HG02885 (cell line): ENCODE measurements at regions not wholly inside any gene's neighbourhood (a gene's known extent, or its start where the extent isn't known, plus 50 kb on each side); places are given as distances from the start of the nearest gene placed in this dataset.
A peak's percentile ranks its signal among the peaks of the same experiment; 100 is the strongest.
"Not testable (repeated sequence)": the region's sequence is repeated elsewhere in the genome, so short reads cannot be mapped to it uniquely, and the experiment has no call there.

Experiments used
- ATAC-seq: cut with Tn5 transposase; IDR thresholded peaks from one replicate; pipeline ENCODE4 v1.9.1; 2021; ENCODE audit warnings: mild to moderate bottlenecking; ENCODE audit not compliant: unreplicated experiment, poor library complexity

GRCh38 chr3:102031834-102032233 is 182.5 kb downstream of the NFKBIZ start:
- no peak for ATAC-seq

- ATAC-seq: no peak
Measured at GRCh38 chr3:102032491-102033383, 183.4 kb downstream of the NFKBIZ start.

DNA sequence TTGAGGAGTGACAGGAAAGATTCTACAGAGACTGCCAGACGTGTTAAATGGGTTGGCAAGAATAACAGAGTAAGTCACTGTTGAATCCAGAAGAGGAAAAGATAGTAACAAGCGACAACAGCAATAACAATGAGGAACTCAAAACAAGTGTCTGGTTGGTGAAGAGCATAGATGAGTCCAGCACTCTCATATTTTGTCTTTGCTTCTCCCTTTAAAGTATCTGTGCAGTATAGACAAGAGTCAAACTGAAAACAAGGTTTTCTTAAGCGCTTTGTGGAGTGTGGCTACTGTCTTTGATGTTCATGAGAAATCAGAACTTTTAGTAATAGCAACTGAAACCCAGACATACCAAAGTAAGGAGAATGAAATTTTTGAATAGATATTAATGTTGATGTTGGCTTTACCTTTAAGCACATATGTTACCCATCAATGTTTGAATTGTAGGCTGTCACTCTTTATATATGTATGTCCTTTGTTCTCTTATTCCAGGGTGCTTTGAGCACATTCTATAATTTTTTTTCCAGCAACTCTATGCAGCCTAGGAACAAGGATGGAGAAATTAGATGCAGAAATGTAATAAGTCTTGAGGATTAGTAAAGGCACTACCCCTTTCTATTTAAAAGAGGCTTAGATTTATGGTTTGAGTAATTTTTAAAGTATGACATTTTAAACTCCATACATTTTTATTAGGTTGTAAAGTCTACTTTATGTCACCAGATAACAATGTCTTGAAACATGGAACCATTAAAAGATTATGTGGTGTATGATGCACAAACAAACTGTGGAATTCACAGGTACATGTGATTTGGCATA is 185.5 kb downstream of the NFKBIZ start:
- ATAC-seq: peak; percentile 75

DNA sequence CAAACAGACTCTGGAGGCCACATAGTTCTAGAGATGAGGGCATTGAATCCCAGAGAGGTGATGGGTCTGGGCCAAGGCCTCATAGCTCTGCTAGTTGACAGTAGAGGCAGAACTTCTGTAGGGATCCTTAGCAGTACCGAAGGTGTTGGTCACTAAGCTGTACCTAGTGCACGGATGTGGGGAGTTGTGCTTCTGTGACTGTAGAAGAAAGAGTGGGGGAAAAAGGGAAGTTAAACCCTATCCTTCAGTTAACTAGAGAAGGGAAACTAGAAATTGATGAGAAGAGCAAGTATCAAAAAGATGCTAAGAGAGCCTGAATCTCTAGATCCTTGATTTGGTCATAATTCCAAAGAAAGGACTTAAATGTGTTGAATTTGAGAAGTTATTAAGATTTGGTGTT is 186.7 kb downstream of the NFKBIZ start:
- no peak for ATAC-seq

- ATAC-seq: no peak
Measured at GRCh38 chr3:102036472-102036871, 187.2 kb downstream of the NFKBIZ start.

- no peak for ATAC-seq
Measured at GRCh38 chr3:102037209-102037608, 187.9 kb downstream of the NFKBIZ start.

DNA sequence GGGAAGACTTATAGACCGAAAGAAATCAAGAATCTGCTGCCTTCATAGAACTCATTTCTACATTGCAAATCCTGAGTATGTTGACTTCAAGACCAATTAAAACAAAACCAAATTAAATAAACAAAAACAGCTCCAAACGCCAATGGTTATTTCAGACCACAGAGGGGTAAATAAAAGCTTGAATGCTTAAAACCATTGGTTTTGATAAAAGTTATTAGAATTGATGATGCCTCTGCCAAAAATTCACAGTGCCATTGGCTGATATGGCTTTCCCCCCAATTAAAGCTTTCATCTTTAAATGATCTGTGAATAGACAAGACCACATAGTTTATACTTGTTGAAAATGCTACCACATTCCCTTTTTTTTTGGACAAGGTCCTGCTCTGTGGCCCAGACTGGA is 188.5 kb downstream of the NFKBIZ start:
- ATAC-seq: no peak

- ATAC-seq: peak; percentile 88
Measured at GRCh38 chr3:102038477-102039142, 189.3 kb downstream of the NFKBIZ start.

DNA sequence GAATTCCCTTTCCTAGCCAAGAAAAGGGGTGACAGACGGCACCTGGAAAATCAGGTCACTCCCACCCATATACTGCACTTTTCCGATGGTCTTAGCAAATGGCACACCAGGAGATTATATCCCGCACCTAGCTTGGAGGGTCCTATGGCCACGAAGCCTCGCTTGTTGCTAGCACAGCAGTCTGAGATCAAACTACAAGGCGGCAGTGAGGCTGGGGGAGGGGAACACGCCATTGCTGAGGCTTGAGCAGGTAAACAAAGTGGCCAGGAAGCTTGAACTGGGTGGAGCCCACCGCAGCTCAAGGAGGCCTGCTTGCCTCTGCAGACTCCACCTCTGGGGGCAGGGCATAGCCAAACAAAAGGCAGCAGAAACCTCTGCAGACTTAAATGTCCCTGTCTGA is 190.8 kb downstream of the NFKBIZ start:
- ATAC-seq: not testable (repeated sequence)

DNA sequence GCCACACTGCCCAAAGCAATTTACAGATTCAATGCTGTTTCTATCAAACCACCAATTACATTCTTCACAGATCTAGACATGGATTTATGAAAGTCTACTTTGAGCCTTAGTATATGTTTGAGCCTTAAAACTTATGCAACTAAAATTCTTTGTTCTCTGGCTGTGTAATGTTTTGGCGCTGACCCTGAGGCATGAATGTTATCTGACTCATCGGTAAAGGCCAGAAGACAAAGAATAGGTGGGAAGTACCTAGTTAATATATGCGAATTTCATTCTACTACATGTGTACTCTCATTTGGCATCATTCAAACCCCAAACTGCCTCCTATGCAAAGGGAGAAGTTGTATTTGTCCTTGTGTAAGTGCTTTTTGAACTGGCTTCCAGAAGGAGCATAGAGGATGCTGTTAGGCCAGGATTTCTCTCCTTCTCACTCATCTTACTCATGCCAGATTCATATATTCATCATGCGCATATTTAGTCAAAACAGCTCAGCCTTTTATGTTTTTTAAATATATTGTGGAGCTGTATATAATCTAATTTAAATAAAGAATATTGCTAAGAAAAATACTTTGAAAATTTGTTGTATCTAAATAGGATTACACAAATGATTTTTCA is 204.2 kb downstream of the NFKBIZ start:
- peak; percentile 37 for ATAC-seq

DNA sequence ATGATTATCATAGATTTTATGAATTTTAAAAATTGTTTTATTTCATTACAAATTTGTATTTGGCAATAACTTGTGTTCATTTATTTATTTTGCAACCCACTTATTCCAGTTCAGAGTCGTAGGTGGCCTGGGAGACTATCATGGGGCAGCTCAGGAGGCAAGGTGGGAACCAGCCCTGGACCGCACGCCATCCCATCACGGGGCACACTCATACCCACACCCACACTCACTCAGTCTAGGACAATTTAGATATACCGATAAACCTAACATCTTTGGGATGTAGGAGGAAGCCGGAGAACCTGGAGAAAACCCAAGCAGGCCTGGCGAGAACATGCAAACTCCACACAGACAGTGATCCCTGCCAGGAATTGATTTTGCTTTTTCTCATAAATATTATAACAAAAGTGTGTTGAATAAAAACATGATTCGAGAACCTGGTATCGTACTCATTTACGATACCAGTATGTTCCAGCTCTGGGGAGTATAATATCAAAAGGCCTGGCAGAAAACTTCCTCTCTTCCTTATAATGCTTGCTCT is 205.3 kb downstream of the NFKBIZ start:
- no peak for ATAC-seq

DNA sequence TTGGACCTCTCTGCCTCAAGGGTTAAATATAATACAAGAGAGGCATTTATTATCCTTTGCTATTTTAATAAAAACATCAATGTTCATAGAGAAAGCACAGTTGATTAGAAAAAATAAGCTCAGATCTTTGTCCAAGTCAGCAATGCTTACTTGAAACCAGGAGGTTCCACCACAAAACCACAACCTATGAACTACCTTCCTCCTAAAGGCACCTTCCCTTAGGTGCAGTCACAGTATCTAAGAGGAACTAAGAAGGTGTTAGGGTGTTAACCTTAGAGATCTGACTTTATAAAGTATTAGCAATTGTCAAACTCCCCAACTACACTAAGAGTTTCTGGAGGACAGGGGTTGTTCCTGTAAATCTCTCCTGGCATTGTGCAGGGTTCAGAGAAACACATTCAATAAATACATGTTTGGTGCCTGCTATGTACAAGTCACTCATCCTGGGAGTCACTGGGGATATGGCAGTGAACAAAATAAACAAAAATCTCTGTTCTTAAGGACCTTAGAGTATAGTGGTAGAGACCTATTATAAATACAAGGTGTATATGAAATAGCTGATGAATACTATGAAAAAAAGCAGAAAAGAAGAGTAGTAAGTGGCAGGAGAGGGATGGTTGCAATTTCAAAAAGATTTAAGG is 208.6 kb downstream of the NFKBIZ start:
- ATAC-seq: peak; percentile 85

DNA sequence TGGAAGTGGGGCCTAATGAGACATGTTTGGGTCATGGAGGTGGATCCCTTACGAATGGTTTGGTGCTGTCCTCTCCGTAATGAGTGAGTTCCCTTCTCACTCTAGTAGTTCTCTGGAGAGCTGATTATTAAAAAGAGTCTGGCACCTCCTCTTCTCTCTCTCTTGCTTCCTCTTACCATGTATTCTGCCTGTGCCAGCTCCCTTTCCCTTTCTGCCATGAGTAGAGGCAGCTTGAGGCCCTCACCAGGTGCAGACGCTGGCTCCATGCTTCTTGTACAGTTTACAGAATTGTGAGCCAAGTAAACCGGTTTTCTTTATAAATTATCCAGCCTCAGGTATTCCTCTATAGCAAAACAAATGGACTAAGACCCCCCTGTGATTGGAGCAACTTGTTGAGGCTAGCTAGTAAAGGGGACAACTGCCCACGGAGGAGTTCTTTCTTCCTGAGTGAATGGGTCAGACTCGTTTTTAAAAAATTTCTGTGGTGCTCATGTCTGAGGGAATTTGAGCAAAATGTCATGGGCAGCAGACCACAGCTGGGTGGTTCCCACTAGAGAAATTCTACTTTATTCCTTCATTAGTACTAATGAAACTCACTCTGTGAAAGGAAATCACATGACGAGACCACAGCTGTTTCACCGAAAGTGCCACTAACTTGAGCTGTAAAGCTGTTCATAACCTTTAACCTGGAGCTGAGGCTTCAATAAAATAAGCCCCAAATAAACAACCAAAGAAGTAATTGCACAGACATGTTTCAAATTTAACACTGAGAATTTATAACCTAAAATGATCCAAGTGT is 210.0 kb downstream of the NFKBIZ start:
- ATAC-seq: peak; percentile 80

- peak; percentile 36 for ATAC-seq
Measured at GRCh38 chr3:102060814-102061213, 211.5 kb downstream of the NFKBIZ start.

DNA sequence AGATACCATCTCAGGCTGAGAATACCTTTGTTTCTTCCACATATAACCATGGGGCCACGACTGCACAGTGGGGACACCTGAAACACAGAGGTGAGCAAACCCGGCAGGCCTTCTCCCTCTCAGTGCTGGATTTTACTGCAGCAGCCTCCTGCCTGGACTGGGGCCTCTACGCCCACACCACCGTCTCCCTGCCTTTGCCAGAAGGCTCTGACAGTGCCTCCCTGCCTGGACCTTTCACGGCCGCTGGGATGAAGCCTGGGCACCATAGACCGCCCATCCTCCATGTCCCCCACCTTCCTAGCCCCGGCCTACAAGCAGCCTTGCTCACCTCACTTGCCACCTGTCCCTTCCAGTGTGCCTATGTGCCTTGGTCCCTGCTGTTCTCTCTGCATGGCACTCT is 214.3 kb downstream of the NFKBIZ start:
- no peak for ATAC-seq

DNA sequence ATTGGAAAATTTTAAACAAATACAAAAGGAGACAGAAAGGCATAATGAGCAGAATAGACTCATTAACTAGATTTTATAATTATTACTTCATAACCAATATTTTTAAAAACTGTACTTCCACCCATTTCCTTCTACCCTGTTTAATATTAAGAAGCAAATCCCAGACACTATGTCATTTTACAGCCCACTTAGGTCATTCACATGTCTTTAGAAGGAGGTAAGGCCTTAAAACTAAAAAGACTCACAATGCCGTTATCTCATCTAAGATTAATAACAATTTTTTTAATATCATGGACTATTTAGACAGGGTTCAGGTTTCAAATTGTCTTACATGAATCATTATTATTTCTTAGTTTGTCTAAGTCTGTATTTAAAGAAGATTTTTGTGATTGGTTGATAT is 217.2 kb downstream of the NFKBIZ start:
- ATAC-seq: no peak

DNA sequence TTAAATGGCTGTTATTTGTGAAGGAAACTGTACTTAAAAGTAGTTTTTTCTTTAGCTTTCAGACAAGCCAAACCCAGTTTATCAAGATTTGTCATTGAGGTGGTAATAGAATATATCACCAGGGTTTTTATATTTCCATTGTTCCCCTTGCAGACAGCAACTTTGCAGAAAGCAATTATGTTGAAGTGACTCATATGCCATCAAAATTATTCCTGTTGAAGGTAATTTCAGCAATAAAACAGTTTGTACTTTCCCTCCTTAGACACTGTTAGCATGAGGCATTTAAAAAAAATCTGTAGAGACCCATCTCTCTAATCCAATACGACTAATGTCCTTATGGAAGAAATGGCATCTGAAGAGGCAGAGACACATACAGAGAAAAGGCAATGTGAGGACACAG is 219.0 kb downstream of the NFKBIZ start:
- no peak for ATAC-seq

GRCh38 chr3:102068736-102069135 is 219.4 kb downstream of the NFKBIZ start:
- ATAC-seq: no peak

DNA sequence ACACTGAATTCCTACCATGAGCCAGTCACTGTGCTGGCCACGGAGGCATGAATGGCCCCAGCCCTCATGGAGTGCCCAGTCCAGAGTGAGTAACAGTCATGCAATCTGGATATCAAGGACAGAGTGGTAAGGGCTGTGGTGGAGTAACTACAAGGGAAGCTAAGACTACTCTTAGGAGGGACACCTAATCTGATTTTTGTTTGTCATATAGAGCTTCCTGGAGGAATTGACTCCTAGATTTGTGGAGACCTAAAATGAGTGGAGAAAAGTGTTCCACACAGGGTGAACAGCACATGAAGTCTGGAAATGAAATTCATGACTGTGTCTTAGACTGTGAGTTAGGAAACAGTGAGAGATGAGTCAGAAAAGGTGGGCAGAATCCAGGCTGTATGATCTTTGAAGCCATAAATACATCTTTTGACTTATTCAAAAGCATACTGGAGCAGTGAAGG is 219.9 kb downstream of the NFKBIZ start:
- no peak for ATAC-seq
